H1 (cell line): ENCODE measurements at regions not wholly inside any gene's neighbourhood (a gene's known extent, or its start where the extent isn't known, plus 50 kb on each side); places are given as distances from the start of the nearest gene placed in this dataset.

ENCODE experiments used
- CTCF ChIA-PET: fragments of 300-600 bp; sonication (Branson Sonifier 250); formaldehyde crosslinking; loops from one replicate; lab custom pipeline; 2021; ENCODE audit not compliant: partially characterized antibody; lab: Charles Lee
- POLR2A ChIA-PET: fragments of 300-600 bp; sonication (Branson Sonifier 250); formaldehyde crosslinking; loops from one replicate; lab custom pipeline; 2021; ENCODE audit warnings: inconsistent platforms; ENCODE audit not compliant: partially characterized antibody; lab: Charles Lee
- DNase-seq, 2 experiments: peaks; one replicate each; pipeline versions ENCODE4 v3.0.0 to v3.0.0-alpha.2; 2010 to 2022; ENCODE audit warnings: low spot score in 2 of 2, low read depth in 1 of 2, mixed read lengths in 1 of 2
- FAIRE-seq: peaks from 2 replicates; lab custom pipeline; 2011; peaks lifted over from hg19 to GRCh38; lab: Jason Lieb, UNC
- H2AFZ ChIP-seq: 2 replicates; pipeline ENCODE4 v1.8.1; 2012; ENCODE audit warnings: low read length, inconsistent platforms
- H2AK5ac ChIP-seq: 2 replicates; pipeline ENCODE4 v1.6.1; 2013; ENCODE audit warnings: low read depth, low read length
- H2BK120ac ChIP-seq: replicated peaks from 2 replicates; pipeline ENCODE3; 2013; ENCODE audit warnings: low read depth, low read length, inconsistent platforms
- H2BK12ac ChIP-seq: 2 replicates; pipeline ENCODE4 v1.6.1; 2013; ENCODE audit warnings: low read depth, low read length
- H2BK15ac ChIP-seq: 2 replicates; pipeline ENCODE4 v1.6.1; 2013; ENCODE audit warnings: low read length
- H2BK20ac ChIP-seq: 2 replicates; pipeline ENCODE4 v1.6.1; 2013; ENCODE audit warnings: low read length
- H2BK5ac ChIP-seq: 2 replicates; pipeline ENCODE4 v1.6.1; 2013; ENCODE audit warnings: low read depth, low read length
- H3K14ac ChIP-seq: 2 replicates; pipeline ENCODE4 v1.6.1; 2013; ENCODE audit warnings: inconsistent platforms; ENCODE audit not compliant: insufficient read length
- H3K18ac ChIP-seq: 2 replicates; pipeline ENCODE4 v1.6.1; 2013; ENCODE audit warnings: low read length; ENCODE audit errors: extremely low read depth
- H3K23ac ChIP-seq: 2 replicates; pipeline ENCODE4 v1.6.1; 2013; ENCODE audit warnings: inconsistent platforms; ENCODE audit not compliant: insufficient read length
- H3K23me2 ChIP-seq: 2 replicates; pipeline ENCODE4 v1.6.1; 2013; ENCODE audit warnings: low read depth, low read length
- H3K27ac ChIP-seq: 2 replicates; pipeline ENCODE4 v1.6.1; 2011; ENCODE audit warnings: low read depth, low read length, inconsistent platforms
- H3K27me3 ChIP-seq, 4 experiments: replicated peaks in 1 of 4; 1 replicate in 1 of 4; 2 replicates in 3 of 4; pipeline versions ENCODE4 v1.6.1 to v1.8.1; 2011 to 2013; ENCODE audit warnings: low read length in 3 of 4, mild to moderate bottlenecking in 3 of 4, inconsistent platforms in 2 of 4, mixed read lengths in 2 of 4, moderate library complexity in 1 of 4; ENCODE audit not compliant: control insufficient read depth in 3 of 4, insufficient read depth in 3 of 4; ENCODE audit errors: extremely low read depth in 1 of 4
- H3K36me3 ChIP-seq, 4 experiments: 2 replicates each; pipeline versions ENCODE4 v1.6.1 to v1.8.1; 2011 to 2013; ENCODE audit warnings: mild to moderate bottlenecking in 4 of 4, low read length in 3 of 4, moderate library complexity in 2 of 4, control low read depth in 1 of 4, inconsistent platforms in 1 of 4; ENCODE audit not compliant: insufficient read depth in 4 of 4, control insufficient read depth in 2 of 4
- H3K4ac ChIP-seq: replicated peaks from 2 replicates; pipeline ENCODE3; 2013; ENCODE audit warnings: low read length, low read depth, mixed read lengths, inconsistent platforms; ENCODE audit not compliant: insufficient read length
- H3K4me1 ChIP-seq, 4 experiments: replicated peaks in 1 of 4; 1 replicate in 1 of 4; 2 replicates in 3 of 4; pipeline versions ENCODE4 v1.6.1 to v1.8.1; 2011 to 2013; ENCODE audit warnings: low read length in 3 of 4, inconsistent platforms in 2 of 4, mixed read lengths in 1 of 4; ENCODE audit not compliant: insufficient read depth in 4 of 4, control insufficient read depth in 3 of 4
- H3K4me2 ChIP-seq, 2 experiments: 2 replicates each; pipeline versions ENCODE4 v1.6.1 to v1.8.1; 2011 to 2013; ENCODE audit warnings: low read depth in 2 of 2, low read length in 2 of 2, control low read depth in 1 of 2, inconsistent platforms in 1 of 2, mild to moderate bottlenecking in 1 of 2; ENCODE audit not compliant: insufficient read depth in 1 of 2
- H3K4me3 ChIP-seq, 4 experiments: fragments of 200-600, 300-600 bp in 1 of 4; sonication (generic), shearing (Covaris generic), sonication (Bioruptor Twin) in 1 of 4; 2 replicates each; pipeline versions ENCODE4 v1.5.1 to v1.8.1; 2011 to 2016; ENCODE audit warnings: low read length in 4 of 4, low read depth in 3 of 4, control low read depth in 2 of 4, inconsistent platforms in 2 of 4, mild to moderate bottlenecking in 2 of 4, mixed read lengths in 1 of 4, moderate library complexity in 1 of 4; ENCODE audit not compliant: insufficient read depth in 2 of 4; ENCODE audit errors: extremely low read depth in 1 of 4
- H3K56ac ChIP-seq: replicated peaks from 2 replicates; pipeline ENCODE3; 2013; ENCODE audit warnings: low read depth, mild to moderate bottlenecking, mixed read lengths, low read length, inconsistent platforms; ENCODE audit not compliant: insufficient read length
- H3K79me1 ChIP-seq: 2 replicates; pipeline ENCODE4 v1.6.1; 2013; ENCODE audit warnings: low read depth, low read length, control low read depth
- H3K79me2 ChIP-seq, 2 experiments: 2 replicates each; pipeline versions ENCODE4 v1.6.1 to v1.8.1; 2012 to 2013; ENCODE audit warnings: low read length in 2 of 2, mild to moderate bottlenecking in 2 of 2, inconsistent platforms in 1 of 2; ENCODE audit not compliant: insufficient read depth in 2 of 2, control insufficient read depth in 1 of 2
- H3K9ac ChIP-seq, 4 experiments: replicated peaks in 1 of 4; 1 replicate in 1 of 4; 2 replicates in 3 of 4; pipeline versions ENCODE4 v1.6.1 to v1.8.1; 2011 to 2013; ENCODE audit warnings: low read depth in 3 of 4, low read length in 3 of 4, control low read depth in 2 of 4, mild to moderate bottlenecking in 2 of 4, moderate library complexity in 2 of 4, inconsistent platforms in 1 of 4; ENCODE audit errors: extremely low read depth in 1 of 4
- H3K9me3 ChIP-seq, 2 experiments: 2 replicates each; pipeline versions ENCODE4 v1.6.1 to v1.8.1; 2012 to 2013; ENCODE audit warnings: mild to moderate bottlenecking in 2 of 2, moderate library complexity in 2 of 2, control low read depth in 1 of 2, inconsistent platforms in 1 of 2, low read depth in 1 of 2, low read length in 1 of 2, mixed read lengths in 1 of 2; ENCODE audit not compliant: insufficient read depth in 2 of 2
- H4K20me1 ChIP-seq, 2 experiments: replicated peaks in 1 of 2; 2 replicates each; pipeline versions ENCODE3 to v1.8.1; 2011 to 2013; ENCODE audit warnings: inconsistent platforms in 2 of 2, low read length in 2 of 2, mild to moderate bottlenecking in 1 of 2; ENCODE audit not compliant: insufficient read depth in 2 of 2, control insufficient read depth in 1 of 2
- H4K5ac ChIP-seq: 2 replicates; pipeline ENCODE4 v1.6.1; 2013; ENCODE audit warnings: low read length, low read depth, mixed read lengths, inconsistent platforms; ENCODE audit not compliant: insufficient read length
- H4K8ac ChIP-seq: 2 replicates; pipeline ENCODE4 v1.8.0; 2013; ENCODE audit warnings: mild to moderate bottlenecking, moderate library complexity, low read length, inconsistent platforms; ENCODE audit not compliant: insufficient read depth; ENCODE audit errors: extremely low read depth
- H4K91ac ChIP-seq: replicated peaks from 2 replicates; pipeline ENCODE3; 2013; ENCODE audit warnings: low read length, mixed read lengths, inconsistent platforms; ENCODE audit not compliant: insufficient read length
- NRF1 ChIP-seq: IDR thresholded peaks from 2 replicates; pipeline ENCODE4 v1.6.1; 2011; ENCODE audit warnings: mild to moderate bottlenecking, low read depth, low read length, improper control_type of control experiment
- RAD21 ChIP-seq, 2 experiments: IDR thresholded peaks in 1 of 2; conservative IDR thresholded peaks in 1 of 2; 2 replicates each; pipeline ENCODE4 v1.6.1; 2011; ENCODE audit warnings: low read depth in 2 of 2, low read length in 2 of 2, improper control_type of control experiment in 1 of 2, inconsistent platforms in 1 of 2, mild to moderate bottlenecking in 1 of 2, moderate library complexity in 1 of 2

- CTCF ChIA-PET, result interaction anchor here (2.1 to 2.2 kb wide), 2 partner anchors 14 to 423 kb away, joined by 7 to 10 read pairs; no protein-coding TSS in a partner anchor
- Histone ChIP-seq H4K20me1 (no peaks in the 10 kb centered on the region), H2BK12ac (no peak overlapping the region)
- TF ChIP-seq NRF1 (no peak), RAD21 (IDR thresholded peaks at IDR 0.05 in 1 of 2, conservative IDR thresholded peaks at IDR 0.05 in 1 of 2; ENCODE audit: low read depth in 2 of 2, low read length in 2 of 2) (no peak)
Observed at GRCh38 chr3:78221796-78222195, 1181.9 kb downstream of the ROBO2 start.

More at GRCh38 chr3:78221796-78222195, 1181.9 kb downstream of the ROBO2 start:
- H3K79me1 ChIP-seq, result no peaks in the 10 kb centered on the region
- no peak overlapping the region for H3K4me2 ChIP-seq
- no peak overlapping the region for H2BK20ac ChIP-seq
- no peaks in the 10 kb centered on the region for H3K36me3 ChIP-seq
- no peaks in the 10 kb centered on the region for H3K23me2 ChIP-seq
- no peak overlapping the region for H2BK5ac ChIP-seq
- H3K4me1 ChIP-seq, result no peaks in the 10 kb centered on the region
- no peak overlapping the region for H3K23ac ChIP-seq
- no peak overlapping the region for H2BK120ac ChIP-seq
- no peak overlapping the region for H3K4ac ChIP-seq
- no peak overlapping the region for H4K8ac ChIP-seq
- 0 out of 2 replicates have a peak overlapping the region, but pooled peaks have one; percentile 49 for H2AFZ ChIP-seq
- no peak overlapping the region for H3K27ac ChIP-seq
- POLR2A ChIA-PET, result no interaction called here
- H4K91ac ChIP-seq, result no peak overlapping the region
- no peak overlapping the region for H3K56ac ChIP-seq
- peak overlapping the region; percentile 75 for H3K18ac ChIP-seq
- no peak overlapping the region for H3K9ac ChIP-seq
- H2AK5ac ChIP-seq, result no peak overlapping the region
- H4K5ac ChIP-seq, result no peak overlapping the region
- no peak overlapping the region for H3K14ac ChIP-seq
- no peak overlapping the region for H2BK15ac ChIP-seq
- FAIRE-seq, result no peak
- no peak overlapping the region for H3K4me3 ChIP-seq
- DNase-seq, result no peak
- no peaks in the 10 kb centered on the region for H3K79me2 ChIP-seq
- H3K27me3 ChIP-seq, result no peaks in the 10 kb centered on the region
- no peaks in the 10 kb centered on the region for H3K9me3 ChIP-seq
